HUES6 (cell line): ENCODE measurements at regions not wholly inside any gene's neighbourhood (a gene's known extent, or its start where the extent isn't known, plus 50 kb on each side); places are given as distances from the start of the nearest gene placed in this dataset.
A peak's percentile ranks its signal among the peaks of the same experiment; 100 is the strongest.

Source experiments
- H3K27ac ChIP-seq: 2 replicates; pipeline ENCODE4 v1.7.0; 2013; ENCODE audit warnings: low read depth, mild to moderate bottlenecking, low read length, inconsistent platforms
- H3K27me3 ChIP-seq: 2 replicates; pipeline ENCODE4 v1.6.1; 2013; ENCODE audit warnings: low read length; ENCODE audit not compliant: control insufficient read depth, insufficient read depth
- H3K36me3 ChIP-seq: 2 replicates; pipeline ENCODE4 v1.6.1; 2013; ENCODE audit warnings: low read length; ENCODE audit not compliant: control insufficient read depth, insufficient read depth
- H3K4me1 ChIP-seq: 2 replicates; pipeline ENCODE4 v1.6.1; 2013; ENCODE audit warnings: low read length; ENCODE audit not compliant: control insufficient read depth, insufficient read depth
- H3K4me3 ChIP-seq: 2 replicates; pipeline ENCODE4 v1.5.1; 2013; ENCODE audit warnings: low read depth, low read length
- H3K9ac ChIP-seq: one replicate; pipeline ENCODE4 v1.6.1; 2013; ENCODE audit warnings: mild to moderate bottlenecking, low read length
- H3K9me3 ChIP-seq: 2 replicates; pipeline ENCODE4 v1.6.1; 2013; ENCODE audit warnings: low read depth, low read length; ENCODE audit not compliant: control insufficient read depth, insufficient read depth

- peaks cover 17% of the 10 kb centered on the region; the same call in 1 of the 2 replicates for H3K4me1 ChIP-seq
- peak overlapping the region; percentile 66 for H3K27ac ChIP-seq
- H3K4me3 ChIP-seq, result no peak overlapping the region
- no peaks in the 10 kb centered on the region; the same call in 1 of the 2 replicates for H3K36me3 ChIP-seq
- no peaks in the 10 kb centered on the region for H3K27me3 ChIP-seq
- H3K9ac ChIP-seq, result no peak overlapping the region
- H3K9me3 ChIP-seq, result peaks cover 5% of the 10 kb centered on the region; the same call in 1 of the 2 replicates
These were observed 59.5 kb upstream of the SLITRK1 start for GRCh38 chr13:83941701-83942335.

GRCh38 chr13:83940742-83941141, 58.5 kb upstream of the SLITRK1 start:
- Histone ChIP-seq H3K36me3 (no peaks in the 10 kb centered on the region; the same call in 1 of the 2 replicates), H3K4me3 (no peak overlapping the region), H3K9ac (no peak overlapping the region), H3K27ac (no peak overlapping the region), H3K4me1 (peaks cover 21% of the 10 kb centered on the region; the same call in 1 of the 2 replicates), H3K9me3 (peaks cover 5% of the 10 kb centered on the region; the same call in 1 of the 2 replicates), H3K27me3 (no peaks in the 10 kb centered on the region)

GRCh38 chr13:83937579-83937978, 55.3 kb upstream of the SLITRK1 start:
- H3K9ac ChIP-seq, result no peak overlapping the region
- H3K4me1 ChIP-seq, result peaks cover 21% of the 10 kb centered on the region; the same call in 1 of the 2 replicates
- H3K27ac ChIP-seq, result peak overlapping the region; percentile 56
- peaks cover 5% of the 10 kb centered on the region; the same call in 1 of the 2 replicates for H3K9me3 ChIP-seq
- no peaks in the 10 kb centered on the region; the same call in 1 of the 2 replicates for H3K36me3 ChIP-seq
- H3K4me3 ChIP-seq, result no peak overlapping the region
- no peaks in the 10 kb centered on the region for H3K27me3 ChIP-seq

GRCh38 chr13:83935566-83935965, 53.3 kb upstream of the SLITRK1 start:
- H3K27ac ChIP-seq, result no peak overlapping the region
- no peaks in the 10 kb centered on the region for H3K9me3 ChIP-seq
- H3K36me3 ChIP-seq, result no peaks in the 10 kb centered on the region
- peaks cover 21% of the 10 kb centered on the region; the same call in 1 of the 2 replicates for H3K4me1 ChIP-seq
- no peaks in the 10 kb centered on the region for H3K27me3 ChIP-seq
- no peak overlapping the region for H3K9ac ChIP-seq
- no peak overlapping the region for H3K4me3 ChIP-seq
